Ectodermal cell (in vitro differentiated cells): ENCODE measurements at regions not wholly inside any gene's neighbourhood (a gene's known extent, or its start where the extent isn't known, plus 50 kb on each side); places are given as distances from the start of the nearest gene placed in this dataset.

ENCODE experiments used
- H3K27ac ChIP-seq: 2 replicates; pipeline ENCODE4 v1.7.0; 2013; ENCODE audit warnings: mild to moderate bottlenecking, low read depth, low read length; ENCODE audit not compliant: insufficient read depth, poor library complexity, severe bottlenecking
- H3K27me3 ChIP-seq: 2 replicates; pipeline ENCODE4 v1.7.0; 2013; ENCODE audit warnings: mild to moderate bottlenecking, low read length; ENCODE audit not compliant: insufficient read depth, control insufficient read depth, poor library complexity, severe bottlenecking
- H3K36me3 ChIP-seq: one replicate; pipeline ENCODE4 v1.7.0; 2013; ENCODE audit warnings: low read length; ENCODE audit not compliant: control insufficient read depth, insufficient read depth
- H3K4me1 ChIP-seq: one replicate; pipeline ENCODE4 v1.7.0; 2013; ENCODE audit warnings: low read length; ENCODE audit not compliant: control insufficient read depth, insufficient read depth
- H3K4me3 ChIP-seq: 2 replicates; pipeline ENCODE4 v1.7.0; 2013; ENCODE audit warnings: low read depth, low read length, control low read depth; ENCODE audit not compliant: insufficient read depth
- H3K9me3 ChIP-seq: 2 replicates; pipeline ENCODE4 v1.7.0; 2013; ENCODE audit warnings: mild to moderate bottlenecking, low read length, moderate library complexity; ENCODE audit not compliant: control insufficient read depth
- WGBS, 2 experiments: methylation state at CpG; one replicate each; pipeline ENCODE4 v1.1.7; 2013; ENCODE audit warnings: missing lambda C conversion rate in 2 of 2; 5-methylcytosine and 5-hydroxymethylcytosine counted together

DNA sequence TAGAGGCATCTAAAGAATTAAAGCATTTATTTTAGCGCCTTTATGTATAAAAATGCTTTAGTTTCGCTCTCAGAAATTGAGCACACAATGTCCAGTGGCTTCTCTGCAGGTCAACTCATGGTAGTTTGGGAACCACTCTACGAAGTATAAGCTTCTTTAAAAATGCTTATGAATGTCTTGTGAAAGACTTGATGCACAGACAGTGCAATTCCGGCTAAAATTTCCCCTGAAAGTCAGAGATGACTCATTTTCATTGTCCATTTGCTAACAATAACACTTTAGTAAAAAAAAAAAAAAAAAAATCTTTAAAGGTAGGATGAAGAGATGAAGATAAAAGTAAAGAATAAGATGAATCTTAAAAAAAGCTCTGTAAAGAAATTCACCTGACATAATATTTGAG, 117.2 kb downstream of the PDHA2 start:
- H3K27ac ChIP-seq: no peak overlapping the region
- H3K4me1 ChIP-seq: no peaks in the 10 kb centered on the region
- H3K4me3 ChIP-seq: no peak overlapping the region
- WGBS, 2 experiments: 94 to 100% methylated on average over 3 of the region's 4 CpGs
- H3K36me3 ChIP-seq: no peaks in the 10 kb centered on the region
- no peaks in the 10 kb centered on the region for H3K9me3 ChIP-seq
- no peaks in the 10 kb centered on the region for H3K27me3 ChIP-seq

DNA sequence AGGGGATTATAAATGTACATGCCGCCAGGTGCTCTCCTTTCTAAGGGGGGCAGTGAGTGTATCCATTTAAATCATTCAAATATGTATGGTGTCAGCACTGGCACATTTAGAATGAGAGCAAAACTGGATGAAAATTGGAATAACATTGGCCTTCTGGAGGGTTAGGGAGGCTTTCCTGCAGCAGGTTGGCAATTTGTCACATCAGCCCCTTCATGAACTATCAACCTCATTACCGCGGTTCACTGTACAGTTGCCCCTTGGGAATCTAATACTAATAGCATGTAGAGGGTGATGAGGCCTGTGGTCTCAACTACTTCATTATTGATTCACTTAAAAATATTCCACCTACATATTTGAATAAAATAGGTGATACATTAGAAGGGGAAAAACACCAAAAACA, 117.9 kb downstream of the PDHA2 start:
- Histone ChIP-seq H3K27me3 (no peaks in the 10 kb centered on the region), H3K36me3 (no peaks in the 10 kb centered on the region), H3K4me1 (no peaks in the 10 kb centered on the region), H3K4me3 (no peak overlapping the region), H3K9me3 (no peaks in the 10 kb centered on the region), H3K27ac (no peak overlapping the region)
- 91 to 97% methylated on average over 1 to 3 of the region's 3 CpGs for WGBS, 2 experiments

DNA sequence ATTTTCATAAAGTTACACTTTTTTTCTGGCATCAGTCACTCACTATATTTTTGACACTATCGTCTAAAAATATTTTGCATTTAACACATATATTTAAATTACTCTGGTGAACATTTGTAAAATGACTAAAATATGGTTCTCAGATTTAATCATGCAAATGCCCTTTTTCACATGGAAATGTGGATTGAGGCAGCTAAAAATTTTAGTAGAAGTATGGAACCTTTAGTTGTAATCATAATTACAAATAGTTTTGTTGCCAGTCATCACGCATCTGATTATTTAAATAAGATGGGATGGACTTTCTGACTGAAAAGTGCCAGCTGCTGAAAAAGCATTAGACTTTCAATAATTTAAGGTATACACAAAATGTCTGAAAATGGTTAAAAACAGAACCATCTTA, 119.3 kb downstream of the PDHA2 start:
- Histone ChIP-seq H3K36me3 (no peaks in the 10 kb centered on the region), H3K4me3 (no peak overlapping the region), H3K4me1 (no peaks in the 10 kb centered on the region), H3K9me3 (no peaks in the 10 kb centered on the region), H3K27ac (no peak overlapping the region), H3K27me3 (no peaks in the 10 kb centered on the region)
- 90% methylated on average over 1 of the region's 2 CpGs; no CpG with 5 or more reads in 1 of the 2 experiments for WGBS, 2 experiments

DNA sequence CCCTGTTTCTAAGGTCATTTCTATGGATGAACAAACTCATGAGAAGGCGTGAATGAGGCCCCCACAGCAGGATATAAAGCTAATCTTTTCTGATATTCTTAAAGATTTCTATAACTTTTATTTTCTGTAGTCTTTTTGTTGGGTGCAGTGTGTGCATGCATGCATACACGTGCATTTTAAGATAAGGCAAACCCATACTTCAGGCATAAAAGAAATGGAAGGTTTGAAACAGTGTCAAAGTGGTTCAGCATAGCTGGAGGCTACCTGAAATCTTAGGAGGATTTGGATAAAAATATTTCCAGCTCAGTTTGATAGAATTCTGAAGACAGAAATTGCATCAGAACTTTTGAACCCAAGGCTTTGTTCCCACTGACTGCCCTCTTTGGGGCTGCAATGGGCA, 119.7 kb downstream of the PDHA2 start:
- H3K36me3 ChIP-seq: no peaks in the 10 kb centered on the region
- WGBS, 2 experiments: 86 to 87% methylated on average over 1 to 2 of the region's 2 CpGs
- H3K27ac ChIP-seq: no peak overlapping the region
- no peaks in the 10 kb centered on the region for H3K27me3 ChIP-seq
- no peaks in the 10 kb centered on the region for H3K9me3 ChIP-seq
- H3K4me1 ChIP-seq: no peaks in the 10 kb centered on the region
- no peak overlapping the region for H3K4me3 ChIP-seq

DNA sequence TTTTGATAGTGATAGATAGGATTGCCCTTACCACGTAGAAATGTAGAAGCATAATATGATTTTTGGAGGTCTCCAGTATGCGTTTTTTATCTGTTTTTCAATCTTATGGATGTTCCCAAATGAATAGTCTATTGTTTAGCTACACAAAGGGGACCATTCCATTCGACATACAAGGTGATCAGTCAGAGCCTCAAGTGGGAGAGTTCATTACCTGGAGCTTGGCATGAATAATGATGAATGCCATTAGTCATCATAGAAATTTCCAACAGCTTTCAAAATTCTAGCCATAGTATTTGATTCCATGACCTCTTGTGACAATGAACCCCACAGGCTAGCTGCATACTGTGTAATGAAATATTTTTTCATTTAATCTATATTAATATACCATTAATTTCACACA, 123.6 kb downstream of the PDHA2 start:
- Histone ChIP-seq H3K4me1 (no peaks in the 10 kb centered on the region), H3K27ac (no peak overlapping the region), H3K9me3 (no peaks in the 10 kb centered on the region), H3K27me3 (no peaks in the 10 kb centered on the region), H3K4me3 (no peak overlapping the region), H3K36me3 (no peaks in the 10 kb centered on the region)
- WGBS, 2 experiments: 90 to 92% methylated on average over 3 of the region's 3 CpGs

DNA sequence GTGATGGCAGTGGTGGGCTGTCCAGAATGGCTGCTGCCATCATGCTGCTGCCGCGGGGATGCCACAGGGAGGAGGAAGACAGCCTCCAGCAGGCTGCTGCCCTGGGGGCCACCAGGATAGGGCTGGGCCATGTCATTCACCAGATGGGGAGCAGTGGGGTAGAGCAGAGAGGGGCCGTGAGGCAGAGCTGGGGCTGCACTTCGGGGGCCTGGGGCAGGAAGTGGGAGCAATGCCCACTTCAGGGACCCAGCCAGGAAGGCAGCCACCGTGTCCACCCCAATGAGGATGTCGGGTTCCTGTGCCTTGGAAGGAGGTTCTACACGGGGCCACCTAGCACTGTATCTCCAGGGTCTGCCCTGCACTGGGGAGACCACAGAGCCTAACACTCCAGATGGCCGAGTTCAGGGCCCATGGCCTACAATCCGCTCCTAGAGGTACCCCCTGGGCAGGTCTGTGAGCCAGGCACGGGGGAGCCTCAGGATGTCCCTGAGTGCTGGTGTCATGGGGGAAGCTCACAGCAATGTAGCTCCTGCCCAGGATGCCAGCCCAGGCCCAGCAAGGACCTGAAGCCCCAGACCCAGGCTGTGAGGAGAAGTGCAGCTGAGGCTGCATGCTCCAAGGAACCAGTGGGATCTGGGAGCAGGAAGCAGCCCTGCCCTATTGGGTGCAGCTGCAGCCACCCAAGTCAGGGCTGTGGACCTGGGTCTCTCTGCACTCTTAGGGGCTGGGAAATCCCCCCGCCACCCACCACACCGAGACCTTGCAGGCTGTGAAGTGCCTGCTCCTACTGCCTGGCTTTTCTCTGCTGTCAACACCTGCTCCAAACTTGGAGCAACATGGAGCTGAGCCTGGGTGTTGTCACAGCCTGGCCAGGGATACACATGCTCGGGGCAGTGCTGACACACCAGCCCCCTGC, 140.3 kb downstream of the PDHA2 start:
- Histone ChIP-seq H3K27ac (no peak overlapping the region), H3K27me3 (no peaks in the 10 kb centered on the region), H3K4me1 (no peaks in the 10 kb centered on the region), H3K9me3 (no peaks in the 10 kb centered on the region), H3K36me3 (peaks cover 2% of the 10 kb centered on the region), H3K4me3 (no peak overlapping the region)
- WGBS, 2 experiments: 94 to 95% methylated on average over 13 of the region's 13 CpGs

DNA sequence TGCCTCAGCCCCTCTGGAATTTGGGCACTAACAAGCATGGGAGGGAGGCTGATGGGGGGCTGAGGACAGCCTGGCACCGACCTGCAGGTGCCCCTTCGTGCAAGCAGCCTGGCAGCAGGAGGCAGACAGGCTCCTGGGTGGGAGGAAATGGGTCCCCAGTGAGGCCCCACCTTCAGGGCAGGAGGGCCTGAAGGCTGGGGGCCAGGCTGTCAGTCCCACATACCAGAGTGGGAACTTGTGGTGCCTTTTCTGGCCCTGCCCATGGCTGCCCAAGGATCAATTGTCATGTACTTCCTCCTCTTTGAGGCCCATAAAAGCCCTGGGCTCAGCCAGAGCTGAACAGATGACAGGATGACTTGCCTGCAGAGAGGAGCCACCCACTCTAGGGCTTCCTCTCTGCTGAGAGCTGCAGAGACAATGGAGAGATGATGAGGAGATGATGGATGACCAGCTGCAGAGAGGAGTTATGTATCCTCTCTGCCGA, 141.0 kb downstream of the PDHA2 start:
- Histone ChIP-seq H3K4me3 (no peak overlapping the region), H3K27ac (no peak overlapping the region), H3K4me1 (no peaks in the 10 kb centered on the region), H3K9me3 (no peaks in the 10 kb centered on the region), H3K36me3 (peaks cover 2% of the 10 kb centered on the region), H3K27me3 (no peaks in the 10 kb centered on the region)
- WGBS, 2 experiments: 94 to 95% methylated on average over 3 of the region's 3 CpGs

DNA sequence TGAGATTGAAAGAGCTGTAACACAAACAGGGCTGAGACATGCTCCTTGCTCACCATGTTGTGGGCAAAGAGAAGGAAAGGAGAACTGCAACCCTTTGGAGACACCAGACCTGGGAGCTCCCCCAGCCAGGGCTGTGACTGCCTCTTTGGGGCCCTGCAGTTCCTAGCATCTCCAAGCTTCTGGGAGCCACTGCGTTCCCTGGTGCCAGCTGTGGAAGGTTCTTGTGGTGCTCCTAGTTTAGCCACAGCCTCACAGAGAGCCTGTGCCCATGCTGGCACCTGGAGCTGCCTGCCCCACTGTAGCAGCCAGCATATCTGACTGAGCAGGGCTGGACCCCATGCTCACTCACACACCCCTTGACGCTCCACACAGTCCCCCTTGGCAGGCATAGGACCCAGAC, 141.7 kb downstream of the PDHA2 start:
- Histone ChIP-seq H3K9me3 (no peaks in the 10 kb centered on the region), H3K4me3 (no peak overlapping the region), H3K4me1 (no peaks in the 10 kb centered on the region), H3K27me3 (no peaks in the 10 kb centered on the region), H3K27ac (no peak overlapping the region), H3K36me3 (peaks cover 2% of the 10 kb centered on the region)
- WGBS, 2 experiments: 84 to 94% methylated on average over 2 of the region's 2 CpGs

DNA sequence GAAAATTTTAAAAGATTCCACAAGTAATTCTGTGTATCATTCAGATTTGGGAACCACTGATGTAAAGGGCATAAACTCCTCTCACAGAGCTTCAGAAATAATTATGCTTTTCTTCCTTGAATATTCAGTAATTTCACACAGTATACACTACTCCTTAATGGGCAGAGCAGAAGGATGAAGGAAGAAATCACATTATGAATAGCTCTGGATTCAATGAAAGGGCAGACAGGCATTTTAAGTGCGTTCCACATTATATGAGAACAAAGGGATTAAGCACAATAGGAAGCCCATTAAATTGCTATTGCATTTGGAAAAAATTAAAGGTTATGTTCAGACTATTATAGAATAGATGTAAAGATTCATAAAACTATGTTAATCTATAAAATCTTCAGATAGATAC, 142.6 kb downstream of the PDHA2 start:
- Histone ChIP-seq H3K4me1 (no peaks in the 10 kb centered on the region), H3K9me3 (no peaks in the 10 kb centered on the region), H3K27me3 (no peaks in the 10 kb centered on the region), H3K4me3 (no peak overlapping the region), H3K27ac (no peak overlapping the region), H3K36me3 (peaks cover 2% of the 10 kb centered on the region)
- WGBS, 2 experiments: 88 to 89% methylated on average over 1 of the region's 1 CpG

DNA sequence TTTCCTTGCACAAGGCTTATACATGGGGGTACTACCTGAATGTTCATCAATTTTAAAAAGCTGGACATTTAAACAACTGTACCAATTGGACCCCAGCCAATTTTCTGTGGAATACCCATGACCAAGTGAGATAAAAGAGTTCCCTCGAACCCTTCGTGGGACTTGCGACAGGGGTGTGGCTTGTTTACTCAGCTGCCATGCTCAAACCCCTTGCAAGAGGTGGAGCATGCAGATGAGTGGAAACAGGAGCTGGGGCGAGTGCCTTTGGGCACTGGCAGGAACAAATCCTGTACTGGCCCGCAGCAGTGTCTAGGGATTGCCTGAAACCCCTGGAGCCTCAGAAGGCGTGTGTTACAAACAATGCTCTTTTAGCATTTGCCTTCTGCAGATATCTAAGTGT, 144.2 kb downstream of the PDHA2 start:
- Histone ChIP-seq H3K27ac (no peak overlapping the region), H3K9me3 (no peaks in the 10 kb centered on the region), H3K27me3 (no peaks in the 10 kb centered on the region), H3K4me3 (no peak overlapping the region), H3K4me1 (no peaks in the 10 kb centered on the region), H3K36me3 (peaks cover 2% of the 10 kb centered on the region)
- WGBS, 2 experiments: 91 to 94% methylated on average over 6 of the region's 6 CpGs
